ENCODE measurements at regions not wholly inside any gene's neighbourhood (a gene's known extent, or its start where the extent isn't known, plus 50 kb on each side); places are given as distances from the start of the nearest gene placed in this dataset.

DNA sequence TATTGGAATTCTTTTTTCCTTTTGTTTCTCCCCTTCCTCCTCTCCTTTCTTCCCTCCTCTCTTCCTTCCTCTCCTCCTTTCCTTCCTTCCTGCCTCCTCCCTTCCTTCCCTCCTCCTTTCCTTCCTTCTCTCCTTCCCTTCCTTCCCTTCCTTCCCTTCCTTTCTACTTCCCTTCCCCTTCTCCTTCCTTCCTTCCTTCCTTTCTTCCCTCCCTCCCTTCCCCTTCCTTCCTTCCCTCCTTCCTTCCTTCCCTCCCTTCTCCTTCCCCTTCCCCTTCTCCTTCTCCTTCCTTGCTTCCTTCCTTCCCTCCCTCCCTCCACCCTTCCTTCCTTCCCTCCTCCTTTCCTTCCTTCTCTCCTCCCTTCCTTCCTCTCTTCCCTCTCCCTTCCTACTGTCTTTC is 431.0 kb upstream of the MEIS1 start:
- H3K36me3 ChIP-seq (ENCODE audit: control insufficient read depth in 2 of 2, insufficient read depth in 2 of 2, low read length in 1 of 2): no peaks in the 10 kb centered on the region
- no peaks in the 10 kb centered on the region for H3K9me3 ChIP-seq (ENCODE audit: control insufficient read depth in 2 of 2, insufficient read depth in 1 of 2, low read depth in 1 of 2, low read length in 1 of 2)
- no peaks in the 10 kb centered on the region for H3K27me3 ChIP-seq (ENCODE audit: control insufficient read depth in 1 of 2, insufficient read depth in 2 of 2, low read length in 2 of 2)
- H3K4me3 ChIP-seq (ENCODE audit: low read depth in 1 of 2, low read length in 2 of 2): no peak overlapping the region
- no peaks in the 10 kb centered on the region for H3K4me1 ChIP-seq (ENCODE audit: control insufficient read depth in 2 of 2, insufficient read depth in 2 of 2, low read length in 1 of 2)
- no peak overlapping the region for H3K27ac ChIP-seq (ENCODE audit: low read depth in 2 of 2, low read length in 1 of 2)

DNA sequence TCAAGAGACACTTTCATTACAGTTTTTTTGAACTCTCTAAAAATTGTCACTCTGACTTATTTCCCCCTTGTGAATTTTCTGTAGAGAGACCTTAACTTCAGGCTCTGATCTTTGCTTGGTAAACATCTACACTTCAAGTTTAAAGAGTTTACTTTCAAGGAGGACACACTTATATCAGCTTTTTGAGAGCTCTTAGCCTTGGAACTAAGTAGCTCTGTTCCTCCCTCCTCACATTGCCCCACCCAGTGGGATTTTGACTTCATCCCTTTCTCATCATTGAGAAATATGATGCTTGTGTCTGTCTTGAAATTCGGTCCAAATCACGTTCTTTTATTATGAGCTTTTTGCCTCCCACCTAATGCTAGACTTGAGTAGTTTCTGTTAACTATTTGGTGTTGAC is 433.4 kb upstream of the MEIS1 start:
- H3K4me1 ChIP-seq (ENCODE audit: control insufficient read depth in 2 of 2, insufficient read depth in 2 of 2, low read length in 1 of 2): no peaks in the 10 kb centered on the region
- no peak overlapping the region for H3K4me3 ChIP-seq (ENCODE audit: low read depth in 1 of 2, low read length in 2 of 2)
- H3K27ac ChIP-seq (ENCODE audit: low read depth in 2 of 2, low read length in 1 of 2): no peak overlapping the region
- H3K27me3 ChIP-seq (ENCODE audit: control insufficient read depth in 1 of 2, insufficient read depth in 2 of 2, low read length in 2 of 2): no peaks in the 10 kb centered on the region
- H3K36me3 ChIP-seq (ENCODE audit: control insufficient read depth in 2 of 2, insufficient read depth in 2 of 2, low read length in 1 of 2): no peaks in the 10 kb centered on the region
- WGBS, 2 donors: 81 to 85% methylated on average over 2 of the region's 2 CpGs
- H3K9me3 ChIP-seq (ENCODE audit: control insufficient read depth in 2 of 2, insufficient read depth in 1 of 2, low read depth in 1 of 2, low read length in 1 of 2): no peaks in the 10 kb centered on the region

DNA sequence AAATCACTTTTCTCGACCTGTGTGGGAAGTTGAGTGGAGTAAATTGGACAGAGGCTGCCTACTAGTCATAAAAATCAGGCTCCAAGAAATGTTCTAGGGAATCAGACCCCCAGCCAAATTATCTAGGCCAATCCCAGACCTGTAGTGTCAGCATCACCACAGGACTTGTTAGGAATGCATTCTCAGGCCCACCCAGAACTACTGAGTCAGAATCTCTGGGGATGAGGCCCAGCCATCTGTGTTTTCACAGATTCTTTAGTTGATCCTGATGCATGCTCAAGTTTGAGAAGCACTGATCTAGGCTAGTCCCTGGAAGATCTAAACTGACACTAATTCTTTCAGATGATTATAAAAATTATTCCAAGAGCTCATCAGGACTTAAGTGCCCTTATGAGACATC is 434.0 kb upstream of the MEIS1 start:
- Histone ChIP-seq H3K27me3 (ENCODE audit: control insufficient read depth in 1 of 2, insufficient read depth in 2 of 2, low read length in 2 of 2) (no peaks in the 10 kb centered on the region), H3K4me1 (ENCODE audit: control insufficient read depth in 2 of 2, insufficient read depth in 2 of 2, low read length in 1 of 2) (no peaks in the 10 kb centered on the region), H3K4me3 (ENCODE audit: low read depth in 1 of 2, low read length in 2 of 2) (no peak overlapping the region), H3K9me3 (ENCODE audit: control insufficient read depth in 2 of 2, insufficient read depth in 1 of 2, low read depth in 1 of 2, low read length in 1 of 2) (no peaks in the 10 kb centered on the region), H3K36me3 (ENCODE audit: control insufficient read depth in 2 of 2, insufficient read depth in 2 of 2, low read length in 1 of 2) (no peaks in the 10 kb centered on the region), H3K27ac (ENCODE audit: low read depth in 2 of 2, low read length in 1 of 2) (no peak overlapping the region)
- WGBS, 2 donors: 71 to 89% methylated on average over 1 of the region's 1 CpG

DNA sequence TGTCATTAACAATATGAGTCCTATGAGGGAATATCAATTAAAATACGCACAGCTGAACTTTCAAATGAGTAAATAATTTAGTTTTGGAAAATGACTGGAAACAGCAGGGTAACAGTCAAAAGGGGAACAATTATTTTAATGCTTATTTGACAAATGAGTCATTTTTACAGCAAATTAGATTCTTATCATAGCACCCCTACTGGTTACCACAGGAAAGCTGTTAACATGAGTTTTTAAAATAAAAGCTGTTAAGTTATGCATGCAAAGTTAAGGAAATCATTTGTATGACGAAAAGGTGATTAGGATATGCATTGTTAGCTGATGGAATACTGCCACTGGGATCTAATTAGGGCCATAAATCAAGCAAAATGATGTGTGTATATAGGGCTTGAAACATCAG is 435.1 kb upstream of the MEIS1 start:
- no peak overlapping the region for H3K27ac ChIP-seq (ENCODE audit: low read depth in 2 of 2, low read length in 1 of 2)
- H3K4me3 ChIP-seq (ENCODE audit: low read depth in 1 of 2, low read length in 2 of 2): no peak overlapping the region
- no peaks in the 10 kb centered on the region for H3K27me3 ChIP-seq (ENCODE audit: control insufficient read depth in 1 of 2, insufficient read depth in 2 of 2, low read length in 2 of 2)
- no peaks in the 10 kb centered on the region for H3K4me1 ChIP-seq (ENCODE audit: control insufficient read depth in 2 of 2, insufficient read depth in 2 of 2, low read length in 1 of 2)
- WGBS, 2 donors: 25 to 46% methylated on average over 2 of the region's 2 CpGs
- no peaks in the 10 kb centered on the region for H3K36me3 ChIP-seq (ENCODE audit: control insufficient read depth in 2 of 2, insufficient read depth in 2 of 2, low read length in 1 of 2)
- no peaks in the 10 kb centered on the region for H3K9me3 ChIP-seq (ENCODE audit: control insufficient read depth in 2 of 2, insufficient read depth in 1 of 2, low read depth in 1 of 2, low read length in 1 of 2)

DNA sequence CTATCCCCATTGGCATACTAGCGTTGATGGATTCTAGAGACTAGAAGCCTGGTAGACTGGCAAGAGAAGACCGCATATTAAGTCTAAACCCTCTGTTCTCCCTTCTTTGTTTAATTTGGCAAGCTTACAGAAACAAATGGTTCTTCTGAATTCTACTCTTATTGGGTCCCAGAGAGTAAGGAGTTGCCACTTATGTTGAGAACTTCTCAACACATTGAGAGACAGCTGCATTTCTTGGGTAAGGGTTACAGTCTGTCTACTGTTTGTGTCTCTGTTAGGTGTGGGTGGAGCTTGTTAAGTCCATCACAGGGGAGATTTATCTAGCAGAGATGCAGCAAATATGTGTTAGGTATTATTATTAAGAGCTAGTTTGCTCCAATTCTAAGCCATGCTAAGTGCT is 435.8 kb upstream of the MEIS1 start:
- Histone ChIP-seq H3K36me3 (ENCODE audit: control insufficient read depth in 2 of 2, insufficient read depth in 2 of 2, low read length in 1 of 2) (no peaks in the 10 kb centered on the region), H3K4me1 (ENCODE audit: control insufficient read depth in 2 of 2, insufficient read depth in 2 of 2, low read length in 1 of 2) (no peaks in the 10 kb centered on the region), H3K27me3 (ENCODE audit: control insufficient read depth in 1 of 2, insufficient read depth in 2 of 2, low read length in 2 of 2) (no peaks in the 10 kb centered on the region), H3K4me3 (ENCODE audit: low read depth in 1 of 2, low read length in 2 of 2) (no peak overlapping the region), H3K9me3 (ENCODE audit: control insufficient read depth in 2 of 2, insufficient read depth in 1 of 2, low read depth in 1 of 2, low read length in 1 of 2) (no peaks in the 10 kb centered on the region), H3K27ac (ENCODE audit: low read depth in 2 of 2, low read length in 1 of 2) (no peak overlapping the region)
- WGBS, 2 donors: 79 to 88% methylated on average over 2 of the region's 2 CpGs

DNA sequence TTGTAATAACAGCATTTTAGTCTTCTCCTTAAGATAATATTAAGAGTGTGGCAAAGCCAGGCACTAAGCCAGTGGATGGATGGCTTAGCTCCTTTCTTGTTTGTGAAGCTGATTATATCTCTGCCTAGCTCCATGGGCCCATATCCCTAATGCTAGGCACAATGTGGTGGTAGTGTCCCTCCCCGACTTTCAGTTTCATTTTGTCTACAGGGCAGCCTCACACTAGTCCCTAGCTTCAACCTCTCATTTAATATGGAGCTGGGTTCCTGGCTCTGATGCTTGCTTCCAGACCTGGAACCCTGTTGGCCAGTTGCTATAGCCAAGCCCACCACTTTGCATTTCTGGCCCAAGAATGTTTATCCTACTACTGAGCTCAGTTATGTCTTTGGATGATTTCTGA is 437.0 kb upstream of the MEIS1 start:
- no peaks in the 10 kb centered on the region for H3K36me3 ChIP-seq (ENCODE audit: control insufficient read depth in 2 of 2, insufficient read depth in 2 of 2, low read length in 1 of 2)
- H3K4me1 ChIP-seq (ENCODE audit: control insufficient read depth in 2 of 2, insufficient read depth in 2 of 2, low read length in 1 of 2): no peaks in the 10 kb centered on the region
- no peak overlapping the region for H3K4me3 ChIP-seq (ENCODE audit: low read depth in 1 of 2, low read length in 2 of 2)
- no peaks in the 10 kb centered on the region for H3K9me3 ChIP-seq (ENCODE audit: control insufficient read depth in 2 of 2, insufficient read depth in 1 of 2, low read depth in 1 of 2, low read length in 1 of 2)
- WGBS, 2 donors: 11 to 77% methylated on average over 1 of the region's 1 CpG
- H3K27me3 ChIP-seq (ENCODE audit: control insufficient read depth in 1 of 2, insufficient read depth in 2 of 2, low read length in 2 of 2): peaks cover 0 to 2% of the 10 kb centered on the region in 2 donors
- H3K27ac ChIP-seq (ENCODE audit: low read depth in 2 of 2, low read length in 1 of 2): no peak overlapping the region

DNA sequence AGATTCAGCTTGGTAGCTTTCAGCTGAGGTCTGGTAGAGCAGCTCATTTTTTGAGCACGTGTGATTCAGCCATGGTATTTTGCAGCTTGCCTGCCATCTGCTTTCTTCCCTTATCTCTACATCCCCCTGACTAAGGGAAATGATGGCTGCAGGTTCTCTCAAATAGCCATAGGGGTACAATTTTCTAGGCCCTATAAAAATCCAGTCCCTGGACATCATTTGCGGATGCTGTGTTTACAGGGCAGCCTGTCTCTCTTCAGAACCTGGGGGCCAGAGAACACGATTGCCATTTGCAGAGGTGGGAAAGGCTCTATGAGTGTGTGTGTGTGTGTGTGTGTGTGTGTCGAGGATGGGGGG is 442.7 kb upstream of the MEIS1 start:
- 65 to 74% methylated on average over 4 of the region's 4 CpGs for WGBS, 2 donors
- no peaks in the 10 kb centered on the region for H3K4me1 ChIP-seq (ENCODE audit: control insufficient read depth in 2 of 2, insufficient read depth in 2 of 2, low read length in 1 of 2)
- H3K27ac ChIP-seq (ENCODE audit: low read depth in 2 of 2, low read length in 1 of 2): no peak overlapping the region
- H3K4me3 ChIP-seq (ENCODE audit: low read depth in 1 of 2, low read length in 2 of 2): no peak overlapping the region
- no peaks in the 10 kb centered on the region for H3K36me3 ChIP-seq (ENCODE audit: control insufficient read depth in 2 of 2, insufficient read depth in 2 of 2, low read length in 1 of 2)
- no peaks in the 10 kb centered on the region for H3K9me3 ChIP-seq (ENCODE audit: control insufficient read depth in 2 of 2, insufficient read depth in 1 of 2, low read depth in 1 of 2, low read length in 1 of 2)
- peaks cover 0 to 2% of the 10 kb centered on the region in 2 donors for H3K27me3 ChIP-seq (ENCODE audit: control insufficient read depth in 1 of 2, insufficient read depth in 2 of 2, low read length in 2 of 2)

DNA sequence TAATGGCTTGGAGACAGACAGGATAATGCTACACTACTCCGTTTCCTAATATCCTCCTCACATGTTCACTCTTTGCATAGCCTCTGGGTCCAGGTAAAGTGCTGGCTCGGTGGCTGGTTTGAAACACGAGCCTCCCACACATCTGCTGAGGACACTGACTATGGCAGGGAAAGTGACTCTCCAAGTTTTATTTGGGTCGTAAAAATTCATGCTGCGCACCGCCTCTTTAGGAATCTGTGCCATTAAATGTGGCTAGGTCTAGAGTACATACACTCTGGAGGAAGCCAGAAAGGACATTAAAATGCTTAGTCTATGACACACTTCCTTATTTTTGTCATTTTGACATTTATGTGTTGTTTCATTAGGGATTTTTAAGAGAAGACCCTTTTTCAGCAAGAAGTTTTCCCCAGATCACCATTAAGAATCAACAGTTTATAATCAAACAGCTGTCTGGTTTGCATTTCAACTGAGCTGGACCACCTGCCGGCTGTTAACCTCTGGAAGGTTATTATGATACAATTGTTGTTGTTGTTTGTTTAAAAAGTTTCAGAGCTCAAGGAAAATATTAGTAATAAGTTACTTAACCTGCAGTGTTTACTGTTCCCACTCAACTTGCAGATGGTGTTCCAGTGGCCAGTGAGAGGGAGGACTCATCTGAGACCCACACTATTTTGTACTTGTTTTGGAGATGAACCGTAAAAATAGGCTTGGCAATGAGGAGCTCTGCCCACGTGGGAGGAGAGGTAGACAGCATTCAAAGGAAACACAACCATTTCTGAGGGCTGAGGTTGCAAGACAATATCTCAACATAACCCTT is 443.3 kb upstream of the MEIS1 start:
- H3K36me3 ChIP-seq (ENCODE audit: control insufficient read depth in 2 of 2, insufficient read depth in 2 of 2, low read length in 1 of 2): no peaks in the 10 kb centered on the region
- H3K27me3 ChIP-seq (ENCODE audit: control insufficient read depth in 1 of 2, insufficient read depth in 2 of 2, low read length in 2 of 2): peaks cover 0 to 2% of the 10 kb centered on the region in 2 donors
- H3K27ac ChIP-seq (ENCODE audit: low read depth in 2 of 2, low read length in 1 of 2): no peak overlapping the region
- H3K4me1 ChIP-seq (ENCODE audit: control insufficient read depth in 2 of 2, insufficient read depth in 2 of 2, low read length in 1 of 2): no peaks in the 10 kb centered on the region
- whole genome bisulfite sequencing, 2 donors: 66 to 68% methylated on average over 9 of the region's 9 CpGs
- H3K4me3 ChIP-seq (ENCODE audit: low read depth in 1 of 2, low read length in 2 of 2): no peak overlapping the region
- H3K9me3 ChIP-seq (ENCODE audit: control insufficient read depth in 2 of 2, insufficient read depth in 1 of 2, low read depth in 1 of 2, low read length in 1 of 2): no peaks in the 10 kb centered on the region

DNA sequence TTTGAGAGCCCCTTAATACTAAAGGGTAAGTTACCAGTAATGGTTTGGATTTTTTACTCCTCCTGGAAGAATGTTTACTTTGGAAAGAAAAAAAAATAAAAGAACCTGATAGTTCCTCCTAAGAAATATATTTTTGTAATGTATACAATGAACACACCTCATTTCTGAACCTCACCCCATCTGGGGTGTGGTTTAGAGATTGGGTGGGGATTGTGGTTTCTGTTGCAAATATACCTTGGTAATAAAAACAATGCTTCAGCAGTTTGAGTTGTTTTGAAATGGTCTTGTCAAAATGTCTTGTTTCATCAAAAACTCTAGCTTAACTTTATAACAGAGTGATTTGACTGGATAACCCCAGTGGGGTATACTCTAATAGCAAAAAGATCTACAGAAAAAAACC is 448.9 kb upstream of the MEIS1 start:
- Histone ChIP-seq H3K9me3 (ENCODE audit: control insufficient read depth in 2 of 2, insufficient read depth in 1 of 2, low read depth in 1 of 2, low read length in 1 of 2) (no peaks in the 10 kb centered on the region), H3K27ac (ENCODE audit: low read depth in 2 of 2, low read length in 1 of 2) (no peak overlapping the region), H3K4me1 (ENCODE audit: control insufficient read depth in 2 of 2, insufficient read depth in 2 of 2, low read length in 1 of 2) (no peaks in the 10 kb centered on the region), H3K36me3 (ENCODE audit: control insufficient read depth in 2 of 2, insufficient read depth in 2 of 2, low read length in 1 of 2) (no peaks in the 10 kb centered on the region), H3K4me3 (ENCODE audit: low read depth in 1 of 2, low read length in 2 of 2) (no peak overlapping the region), H3K27me3 (ENCODE audit: control insufficient read depth in 1 of 2, insufficient read depth in 2 of 2, low read length in 2 of 2) (no peaks in the 10 kb centered on the region)

DNA sequence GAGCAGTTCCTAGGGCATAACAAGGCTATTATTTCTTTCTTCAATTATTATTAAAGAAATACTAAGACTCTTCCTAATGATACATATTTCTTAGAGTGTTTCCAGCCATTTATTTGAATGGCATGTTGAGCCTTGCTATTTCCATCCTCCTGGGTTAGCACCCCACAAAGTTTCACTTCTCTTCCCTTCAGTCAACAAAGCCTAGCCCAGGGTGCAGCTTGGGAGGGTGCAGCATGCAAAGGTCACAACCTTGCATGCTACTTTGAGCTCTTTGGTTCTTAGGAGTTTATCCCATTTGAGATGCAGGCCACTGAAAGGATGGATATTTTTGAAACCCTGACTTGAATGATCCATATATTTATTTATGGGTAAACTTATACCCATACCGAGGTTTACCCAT is 454.4 kb upstream of the MEIS1 start:
- no peak overlapping the region for H3K27ac ChIP-seq (ENCODE audit: low read depth in 2 of 2, low read length in 1 of 2)
- H3K27me3 ChIP-seq (ENCODE audit: control insufficient read depth in 1 of 2, insufficient read depth in 2 of 2, low read length in 2 of 2): no peaks in the 10 kb centered on the region
- H3K9me3 ChIP-seq (ENCODE audit: control insufficient read depth in 2 of 2, insufficient read depth in 1 of 2, low read depth in 1 of 2, low read length in 1 of 2): peaks cover 0 to 2% of the 10 kb centered on the region in 2 donors
- no peak overlapping the region for H3K4me3 ChIP-seq (ENCODE audit: low read depth in 1 of 2, low read length in 2 of 2)
- no peaks in the 10 kb centered on the region for H3K36me3 ChIP-seq (ENCODE audit: control insufficient read depth in 2 of 2, insufficient read depth in 2 of 2, low read length in 1 of 2)
- H3K4me1 ChIP-seq (ENCODE audit: control insufficient read depth in 2 of 2, insufficient read depth in 2 of 2, low read length in 1 of 2): no peaks in the 10 kb centered on the region
- 86 to 93% methylated on average over 1 of the region's 1 CpG for WGBS, 2 donors
